ENCODE measurements at regions not wholly inside any gene's neighbourhood (a gene's known extent, or its start where the extent isn't known, plus 50 kb on each side); places are given as distances from the start of the nearest gene placed in this dataset.
"Not testable (repeated sequence)": the region's sequence is repeated elsewhere in the genome, so short reads cannot be mapped to it uniquely, and the experiment has no call there.

- no peak for TF ChIP-seq KIAA2018 (CRISPR knock-in tag; IDR thresholded peaks at IDR 0.05; ENCODE audit: borderline replicate concordance)
- TF ChIP-seq ZNF350 (CRISPR knock-in tag; IDR thresholded peaks at IDR 0.05; ENCODE audit: borderline replicate concordance, low read depth) = no peak
- TF ChIP-seq ZNF709 (CRISPR knock-in tag; IDR thresholded peaks at IDR 0.05) = no peak
- no peak for TF ChIP-seq ZNF143 (CRISPR knock-in tag; IDR thresholded peaks at IDR 0.05)
- TF ChIP-seq GATAD1 (CRISPR knock-in tag; IDR thresholded peaks at IDR 0.05) = no peak
- no peak for TF ChIP-seq SATB2 (CRISPR knock-in tag; IDR thresholded peaks at IDR 0.05)
- no peak for TF ChIP-seq FOSL1 (CRISPR knock-in tag; IDR thresholded peaks at IDR 0.05; ENCODE audit: borderline replicate concordance)
- TF ChIP-seq HOXD1 (CRISPR knock-in tag; IDR thresholded peaks at IDR 0.05) = no peak
- TF ChIP-seq AKAP8 (CRISPR knock-in tag; IDR thresholded peaks at IDR 0.05) = no peak
- no peak for TF ChIP-seq SYNCRIP (IDR thresholded peaks at IDR 0.05; ENCODE audit: insufficient read depth, low read depth, low read length)
- no peak for TF ChIP-seq PCBP1 (IDR thresholded peaks at IDR 0.05; ENCODE audit: borderline replicate concordance, low read depth, low read length)
These were observed 291.9 kb downstream of the SH2D4B start (continued) for GRCh38 chr10:80829562-80829961.

GRCh38 chr10:80832693-80833092 lies 295.0 kb downstream of the SH2D4B start:
- ATAC-seq; H2AFZ ChIP-seq (ENCODE audit: low read length); H3K4me3 ChIP-seq (replicated peaks in 1 of 3; ENCODE audit: insufficient read depth in 1 of 3, low read depth in 2 of 3, low read length in 3 of 3); H3K79me2 ChIP-seq (ENCODE audit: insufficient read depth, low read length); FAIRE-seq; H3K27me3 ChIP-seq (ENCODE audit: control insufficient read depth in 1 of 2, insufficient read depth in 2 of 2, low read length in 2 of 2); H3K36me3 ChIP-seq (replicated peaks in 1 of 2; ENCODE audit: control insufficient read depth in 1 of 2, insufficient read depth in 2 of 2, low read length in 2 of 2); BruUV-seq (replicated peaks); DNase-seq (ENCODE audit: low spot score); H3K9ac ChIP-seq (ENCODE audit: insufficient read depth, low read depth, low read length); CTCF ChIA-PET (ENCODE audit: low intra/inter-chr PET ratio, low total read pairs); intact Hi-C loops (cut with micrococcal nuclease; ENCODE audit: unreplicated experiment); in situ Hi-C loops (cut with HindIII; ENCODE audit: extremely low pct_ligation_motif_present, low pct_unique_long_range_greater_than_20kb); H3K4me2 ChIP-seq (ENCODE audit: low read depth, low read length); POLR2A ChIA-PET; H3K4me1 ChIP-seq (ENCODE audit: insufficient read depth, low read length); H3K27ac ChIP-seq (ENCODE audit: extremely low read length, insufficient read depth, low read length); H4K20me1 ChIP-seq (ENCODE audit: insufficient read depth, low read length): not testable (repeated sequence)
- peaks cover 20% of the 10 kb centered on the region for H3K9me3 ChIP-seq (ENCODE audit: low read length)
- 27% methylated on average over 1 of the region's 1 CpG for WGBS (ENCODE audit: low lambda C conversion rate)

Data from HepG2 (cell line).